Suprapubic skin (tissue), 3 donors: ENCODE measurements at regions not wholly inside any gene's neighbourhood (a gene's known extent, or its start where the extent isn't known, plus 50 kb on each side); places are given as distances from the start of the nearest gene placed in this dataset.

Source experiments
- CTCF ChIP-seq, 2 donors: fragments of 200-600 bp in 1 of 2; fragments of 450-650 bp in 1 of 2; sonication (generic) in 1 of 2; IDR thresholded peaks; one replicate each; pipeline ENCODE4 v1.5.1; 2016 to 2019; ENCODE audit warnings: antibody characterized with exemption in 2 of 2, mild to moderate bottlenecking in 1 of 2, moderate library complexity in 1 of 2
- POLR2AphosphoS5 ChIP-seq, 3 donors: sonication (generic); formaldehyde crosslinking; IDR thresholded peaks; one replicate each; pipeline ENCODE4 v1.6.1; 2017; ENCODE audit warnings: antibody characterized with exemption in 3 of 3

GRCh38 chr2:208627110-208627884, 220.7 kb downstream of the PTH2R start:
- TF ChIP-seq CTCF (IDR thresholded peaks at IDR 0.05) (no peak), POLR2AphosphoS5 (IDR thresholded peaks at IDR 0.05) (no peak)
